ENCODE measurements at regions not wholly inside any gene's neighbourhood (a gene's known extent, or its start where the extent isn't known, plus 50 kb on each side); places are given as distances from the start of the nearest gene placed in this dataset.

DNA sequence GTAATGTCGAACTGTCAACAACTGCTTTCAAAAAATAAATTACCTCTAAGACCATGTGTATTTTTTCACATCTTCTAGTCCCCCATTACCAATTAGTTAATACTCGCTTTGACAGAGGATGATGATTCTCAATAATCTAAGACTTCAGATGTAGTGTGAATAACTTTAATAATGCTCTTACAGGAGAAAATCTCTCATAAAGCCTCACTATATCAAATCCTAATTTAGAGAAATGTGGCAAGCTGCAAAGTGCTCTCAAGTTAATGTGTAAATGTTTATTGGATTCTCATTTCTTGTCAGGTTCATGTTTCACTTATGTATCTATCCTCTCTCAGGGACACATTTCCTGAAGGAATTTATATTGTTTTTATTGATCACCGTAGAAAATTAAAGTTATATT is 223.9 kb downstream of the CDH7 start:
- DNase-seq (no peak), ATAC-seq (ENCODE audit: low FRiP score in 2 of 2) (no peak)
- WGBS, 2 donors, result 76 to 87% methylated on average over 3 of the region's 3 CpGs
- no peak for TF ChIP-seq EP300 (IDR thresholded peaks at IDR 0.05)
- no peak for TF ChIP-seq POLR2A (IDR thresholded peaks at IDR 0.05)
- TF ChIP-seq, protein P1, sequence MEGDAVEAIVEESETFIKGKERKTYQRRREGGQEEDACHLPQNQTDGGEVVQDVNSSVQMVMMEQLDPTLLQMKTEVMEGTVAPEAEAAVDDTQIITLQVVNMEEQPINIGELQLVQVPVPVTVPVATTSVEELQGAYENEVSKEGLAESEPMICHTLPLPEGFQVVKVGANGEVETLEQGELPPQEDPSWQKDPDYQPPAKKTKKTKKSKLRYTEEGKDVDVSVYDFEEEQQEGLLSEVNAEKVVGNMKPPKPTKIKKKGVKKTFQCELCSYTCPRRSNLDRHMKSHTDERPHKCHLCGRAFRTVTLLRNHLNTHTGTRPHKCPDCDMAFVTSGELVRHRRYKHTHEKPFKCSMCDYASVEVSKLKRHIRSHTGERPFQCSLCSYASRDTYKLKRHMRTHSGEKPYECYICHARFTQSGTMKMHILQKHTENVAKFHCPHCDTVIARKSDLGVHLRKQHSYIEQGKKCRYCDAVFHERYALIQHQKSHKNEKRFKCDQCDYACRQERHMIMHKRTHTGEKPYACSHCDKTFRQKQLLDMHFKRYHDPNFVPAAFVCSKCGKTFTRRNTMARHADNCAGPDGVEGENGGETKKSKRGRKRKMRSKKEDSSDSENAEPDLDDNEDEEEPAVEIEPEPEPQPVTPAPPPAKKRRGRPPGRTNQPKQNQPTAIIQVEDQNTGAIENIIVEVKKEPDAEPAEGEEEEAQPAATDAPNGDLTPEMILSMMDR (IDR thresholded peaks at IDR 0.05), result no peak
- no peak for TF ChIP-seq POLR2AphosphoS5 (IDR thresholded peaks at IDR 0.05)
- no peaks in the 10 kb centered on the region for H3K9me3 ChIP-seq
- H3K4me3 ChIP-seq, result no peak overlapping the region
- H3K4me1 ChIP-seq, result no peaks in the 10 kb centered on the region
- no peaks in the 10 kb centered on the region for H3K27me3 ChIP-seq
- H3K27ac ChIP-seq, result no peak overlapping the region
- no peaks in the 10 kb centered on the region for H3K36me3 ChIP-seq

DNA sequence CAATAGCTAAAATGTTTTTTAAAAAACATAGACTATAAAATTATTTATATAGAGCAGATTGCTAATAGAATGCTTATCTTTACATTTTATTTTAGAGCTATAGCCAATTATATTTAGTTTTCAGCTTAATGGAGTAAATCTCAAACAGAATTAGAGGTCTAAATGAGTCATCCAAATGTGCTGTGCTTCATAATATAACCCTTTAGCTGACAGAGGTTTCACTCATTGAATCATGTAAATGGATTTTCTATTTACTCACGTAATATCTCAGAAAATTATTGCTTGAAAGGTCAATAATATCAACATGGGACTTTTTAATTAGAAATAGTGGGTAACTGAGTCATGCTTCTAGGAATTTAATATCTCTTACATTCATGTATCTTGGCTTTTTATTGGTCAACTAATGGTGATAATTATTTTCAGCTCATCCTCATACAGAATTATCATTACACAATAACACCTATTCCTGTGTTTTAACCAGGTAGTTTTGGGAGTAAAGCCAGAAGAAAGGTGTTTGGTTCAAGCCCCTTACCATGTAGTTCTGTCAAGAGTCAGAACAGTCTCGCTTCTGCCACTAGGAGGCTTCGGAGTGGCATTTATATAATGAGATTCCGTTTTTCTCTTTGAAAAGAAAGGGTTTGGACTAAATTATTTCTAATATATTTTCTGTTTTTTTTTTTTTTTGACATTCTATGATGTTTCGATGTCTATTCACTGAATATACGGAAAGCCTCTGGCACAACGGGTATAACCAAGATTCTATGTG is 217.6 kb downstream of the CDH7 start:
- TF ChIP-seq POLR2AphosphoS5 (IDR thresholded peaks at IDR 0.05) (no peak), POLR2A (IDR thresholded peaks at IDR 0.05) (no peak), EP300 (IDR thresholded peaks at IDR 0.05) (no peak)
- TF ChIP-seq, protein P1 (IDR thresholded peaks at IDR 0.05), result no peak
- H3K4me3 ChIP-seq, result no peak overlapping the region
- H3K9me3 ChIP-seq, result no peaks in the 10 kb centered on the region
- H3K27me3 ChIP-seq, result no peaks in the 10 kb centered on the region
- H3K36me3 ChIP-seq, result no peaks in the 10 kb centered on the region
- no peak overlapping the region for H3K27ac ChIP-seq
- no peaks in the 10 kb centered on the region for H3K4me1 ChIP-seq
- 60 to 65% methylated on average over 7 of the region's 7 CpGs for WGBS, 2 donors
- ATAC-seq (ENCODE audit: low FRiP score in 2 of 2) (no peak), DNase-seq (no peak)

DNA sequence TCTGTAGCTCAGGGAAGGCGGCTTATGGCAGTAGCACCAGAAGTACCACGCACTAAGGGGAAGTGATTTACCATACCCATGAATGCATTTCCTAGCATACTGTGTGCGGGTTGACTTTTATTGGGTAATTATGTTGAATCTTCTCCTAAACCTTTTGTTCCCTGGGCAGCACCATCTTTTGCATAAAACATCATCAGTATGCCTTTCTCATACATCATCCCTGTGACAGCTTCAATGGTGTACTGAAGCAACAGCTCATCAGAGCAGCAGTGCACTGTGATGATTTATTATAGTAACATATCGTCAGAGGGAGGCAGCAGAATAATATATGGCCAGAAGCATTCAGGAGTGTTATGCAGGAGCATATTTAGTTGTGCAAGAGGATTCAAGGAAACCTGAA is 204.9 kb downstream of the CDH7 start:
- H3K27ac ChIP-seq, result no peak overlapping the region
- H3K4me1 ChIP-seq, result no peaks in the 10 kb centered on the region
- ATAC-seq (ENCODE audit: low FRiP score in 2 of 2) (no peak), DNase-seq (no peak)
- no peaks in the 10 kb centered on the region for H3K36me3 ChIP-seq
- H3K9me3 ChIP-seq, result no peaks in the 10 kb centered on the region
- no peaks in the 10 kb centered on the region for H3K27me3 ChIP-seq
- H3K4me3 ChIP-seq, result no peak overlapping the region
- 72 to 76% methylated on average over 4 of the region's 4 CpGs for WGBS, 2 donors
- TF ChIP-seq POLR2AphosphoS5 (IDR thresholded peaks at IDR 0.05) (no peak), POLR2A (IDR thresholded peaks at IDR 0.05) (no peak), EP300 (IDR thresholded peaks at IDR 0.05) (no peak)
- TF ChIP-seq, protein P1 (IDR thresholded peaks at IDR 0.05), result no peak

DNA sequence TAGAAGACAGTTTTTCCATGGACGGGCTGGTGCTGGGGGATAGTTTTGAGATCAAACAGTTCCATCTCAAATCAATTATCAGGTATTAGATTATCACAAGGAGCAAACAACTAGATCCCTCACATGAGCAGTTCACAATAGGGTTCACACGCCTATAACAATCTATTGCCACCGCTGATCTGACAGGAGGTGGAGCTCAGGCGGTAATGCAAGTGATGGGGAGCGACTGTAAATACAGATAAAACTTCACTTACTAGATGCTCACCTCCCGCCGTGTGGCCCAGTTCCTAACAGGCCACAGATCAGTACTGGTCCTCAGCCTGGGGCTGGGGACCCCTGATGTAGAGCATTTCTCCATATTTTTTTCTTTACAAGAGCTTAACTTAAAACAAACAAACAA is 203.6 kb downstream of the CDH7 start:
- H3K36me3 ChIP-seq, result no peaks in the 10 kb centered on the region
- WGBS, 2 donors, result 82 to 93% methylated on average over 7 of the region's 7 CpGs

More for the DNA sequence above, 203.6 kb downstream of the CDH7 start:
- Histone ChIP-seq H3K4me1 (no peaks in the 10 kb centered on the region), H3K9me3 (no peaks in the 10 kb centered on the region), H3K27ac (no peak overlapping the region), H3K4me3 (no peak overlapping the region), H3K27me3 (no peaks in the 10 kb centered on the region)
- DNase-seq, result no peak
- no peak for ATAC-seq (ENCODE audit: low FRiP score in 2 of 2)
- TF ChIP-seq, protein P1 (IDR thresholded peaks at IDR 0.05), result no peak
- no peak for TF ChIP-seq EP300 (IDR thresholded peaks at IDR 0.05)
